Right atrium auricular region (tissue), 2 donors: ENCODE measurements at regions not wholly inside any gene's neighbourhood (a gene's known extent, or its start where the extent isn't known, plus 50 kb on each side); places are given as distances from the start of the nearest gene placed in this dataset.
"Not testable (repeated sequence)": the region's sequence is repeated elsewhere in the genome, so short reads cannot be mapped to it uniquely, and the experiment has no call there.

Source experiments
- DNase-seq: peaks from one replicate; pipeline ENCODE4 v3.0.0-alpha.2; 2019; ENCODE audit warnings: low spot score
- H3K27ac ChIP-seq, 2 donors: fragments of 200-600 bp; sonication (generic); 1 replicate in 1 of 2; 2 replicates in 1 of 2; pipeline ENCODE4 v1.5.1; 2016 to 2019
- H3K27me3 ChIP-seq, 2 donors: fragments of 200-600 bp; sonication (generic); one replicate each; pipeline versions ENCODE4 v1.5.1 to v1.6.0; 2017 to 2019
- H3K36me3 ChIP-seq: fragments of 200-600 bp; sonication (generic); one replicate; pipeline ENCODE4 v1.5.1; 2016
- H3K4me1 ChIP-seq, 2 donors: fragments of 200-600 bp; sonication (generic); one replicate each; pipeline versions ENCODE4 v1.5.1 to v1.6.0; 2017 to 2019
- H3K4me3 ChIP-seq, 2 donors: fragments of 200-600 bp; sonication (generic); 1 replicate in 1 of 2; 2 replicates in 1 of 2; pipeline ENCODE4 v1.5.1; 2017 to 2019; ENCODE audit warnings: mild to moderate bottlenecking in 1 of 2, moderate library complexity in 1 of 2
- H3K9me3 ChIP-seq, 2 donors: fragments of 200-600 bp; sonication (generic); one replicate each; pipeline ENCODE4 v1.5.1; 2019
- microRNA-seq, 2 donors: library from miRNA; unstranded; fragments of <30 nt; microRNA quantifications; one replicate each; pipeline ENCODE4, GENCODE V29; 2016 to 2017; ENCODE audit warnings: borderline number of aligned reads in 2 of 2, borderline replicate concordance in 1 of 2
- TF ChIP-seq, protein P1 (sequence below), 2 donors: fragments of 200-600 bp; sonication (generic); IDR thresholded peaks; one replicate each; pipeline ENCODE4 v1.5.1; 2019; ENCODE audit warnings: antibody characterized with exemption in 2 of 2

DNA sequence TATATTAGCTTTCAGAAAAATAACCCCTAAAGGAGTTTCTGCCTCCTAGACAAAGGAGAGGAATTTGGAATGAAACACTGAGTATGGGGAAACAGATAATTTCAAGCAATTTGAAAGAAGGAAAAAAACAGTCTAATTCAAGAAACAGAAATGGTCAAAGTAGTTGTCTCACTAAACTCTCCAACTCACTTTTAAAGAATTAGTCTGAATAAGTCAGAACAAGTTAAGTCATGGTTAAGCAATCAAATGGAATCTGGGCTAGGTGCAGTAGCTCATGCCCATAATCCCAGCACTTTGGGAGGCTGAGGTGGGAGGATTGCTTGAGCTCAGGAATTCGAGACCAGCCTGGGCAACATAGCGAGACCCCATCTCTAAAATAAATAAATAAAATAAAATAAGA is 95.7 kb upstream of the GRIA3 start:
- no peak for DNase-seq

DNA sequence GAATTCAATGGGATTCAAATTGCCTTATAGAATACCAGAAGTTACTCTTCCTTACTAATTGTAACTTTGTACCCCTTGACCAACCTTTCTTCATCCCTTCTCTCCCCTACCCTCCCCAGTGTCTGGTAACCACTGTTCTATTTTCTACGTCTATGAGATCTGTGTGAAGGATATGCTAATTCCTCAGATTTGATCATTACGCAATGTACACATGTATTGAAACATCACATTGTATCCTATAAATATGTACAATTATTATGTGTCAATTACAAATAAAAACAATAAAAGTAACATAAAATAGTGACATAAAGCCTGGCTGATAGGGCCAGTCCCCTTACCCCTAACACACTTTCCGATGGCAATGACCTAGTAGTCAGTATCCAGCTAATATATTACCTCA is 95.1 kb upstream of the GRIA3 start:
- no peaks in the 10 kb centered on the region for H3K27me3 ChIP-seq
- no peak overlapping the region for H3K27ac ChIP-seq
- no peaks in the 10 kb centered on the region for H3K4me1 ChIP-seq
- no peak overlapping the region for H3K4me3 ChIP-seq
- no peaks in the 10 kb centered on the region for H3K36me3 ChIP-seq
- no peak for DNase-seq
- TF ChIP-seq, protein P1, sequence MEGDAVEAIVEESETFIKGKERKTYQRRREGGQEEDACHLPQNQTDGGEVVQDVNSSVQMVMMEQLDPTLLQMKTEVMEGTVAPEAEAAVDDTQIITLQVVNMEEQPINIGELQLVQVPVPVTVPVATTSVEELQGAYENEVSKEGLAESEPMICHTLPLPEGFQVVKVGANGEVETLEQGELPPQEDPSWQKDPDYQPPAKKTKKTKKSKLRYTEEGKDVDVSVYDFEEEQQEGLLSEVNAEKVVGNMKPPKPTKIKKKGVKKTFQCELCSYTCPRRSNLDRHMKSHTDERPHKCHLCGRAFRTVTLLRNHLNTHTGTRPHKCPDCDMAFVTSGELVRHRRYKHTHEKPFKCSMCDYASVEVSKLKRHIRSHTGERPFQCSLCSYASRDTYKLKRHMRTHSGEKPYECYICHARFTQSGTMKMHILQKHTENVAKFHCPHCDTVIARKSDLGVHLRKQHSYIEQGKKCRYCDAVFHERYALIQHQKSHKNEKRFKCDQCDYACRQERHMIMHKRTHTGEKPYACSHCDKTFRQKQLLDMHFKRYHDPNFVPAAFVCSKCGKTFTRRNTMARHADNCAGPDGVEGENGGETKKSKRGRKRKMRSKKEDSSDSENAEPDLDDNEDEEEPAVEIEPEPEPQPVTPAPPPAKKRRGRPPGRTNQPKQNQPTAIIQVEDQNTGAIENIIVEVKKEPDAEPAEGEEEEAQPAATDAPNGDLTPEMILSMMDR (IDR thresholded peaks at IDR 0.05): no peak
- H3K9me3 ChIP-seq: peaks cover 0 to 10% of the 10 kb centered on the region in 2 donors

More for the DNA sequence above, 95.7 kb upstream of the GRIA3 start:
- Histone ChIP-seq H3K4me3 (no peak overlapping the region), H3K27me3 (no peaks in the 10 kb centered on the region), H3K9me3 (peaks cover 0 to 10% of the 10 kb centered on the region in 2 donors), H3K4me1 (no peaks in the 10 kb centered on the region), H3K36me3 (no peaks in the 10 kb centered on the region), H3K27ac (no peak overlapping the region)
- TF ChIP-seq, protein P1 (IDR thresholded peaks at IDR 0.05): no peak

DNA sequence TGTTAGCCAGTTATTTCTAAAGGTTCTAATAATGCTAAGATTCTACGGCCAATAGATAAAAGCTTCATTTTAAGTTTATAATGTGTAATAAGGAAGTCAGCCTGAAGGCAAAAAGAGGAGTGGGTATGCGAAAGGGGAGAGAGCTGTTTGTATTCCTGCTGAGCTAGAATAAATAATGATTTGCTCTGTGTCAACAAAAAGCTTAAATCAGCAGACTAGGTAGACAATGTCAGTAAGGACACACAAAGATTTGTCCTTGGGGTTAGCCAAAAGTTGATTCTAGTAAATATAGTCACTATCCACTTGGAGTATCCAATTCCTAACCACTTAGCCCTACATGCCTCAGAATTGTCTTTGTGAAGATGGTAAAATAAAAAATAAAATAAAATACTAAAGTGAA is 90.3 kb upstream of the GRIA3 start:
- TF ChIP-seq, protein P1 (IDR thresholded peaks at IDR 0.05): no peak
- Histone ChIP-seq H3K4me3 (no peak overlapping the region), H3K27ac (no peak overlapping the region), H3K9me3 (no peaks in the 10 kb centered on the region), H3K36me3 (no peaks in the 10 kb centered on the region), H3K4me1 (no peaks in the 10 kb centered on the region), H3K27me3 (no peaks in the 10 kb centered on the region)
- DNase-seq: no peak

DNA sequence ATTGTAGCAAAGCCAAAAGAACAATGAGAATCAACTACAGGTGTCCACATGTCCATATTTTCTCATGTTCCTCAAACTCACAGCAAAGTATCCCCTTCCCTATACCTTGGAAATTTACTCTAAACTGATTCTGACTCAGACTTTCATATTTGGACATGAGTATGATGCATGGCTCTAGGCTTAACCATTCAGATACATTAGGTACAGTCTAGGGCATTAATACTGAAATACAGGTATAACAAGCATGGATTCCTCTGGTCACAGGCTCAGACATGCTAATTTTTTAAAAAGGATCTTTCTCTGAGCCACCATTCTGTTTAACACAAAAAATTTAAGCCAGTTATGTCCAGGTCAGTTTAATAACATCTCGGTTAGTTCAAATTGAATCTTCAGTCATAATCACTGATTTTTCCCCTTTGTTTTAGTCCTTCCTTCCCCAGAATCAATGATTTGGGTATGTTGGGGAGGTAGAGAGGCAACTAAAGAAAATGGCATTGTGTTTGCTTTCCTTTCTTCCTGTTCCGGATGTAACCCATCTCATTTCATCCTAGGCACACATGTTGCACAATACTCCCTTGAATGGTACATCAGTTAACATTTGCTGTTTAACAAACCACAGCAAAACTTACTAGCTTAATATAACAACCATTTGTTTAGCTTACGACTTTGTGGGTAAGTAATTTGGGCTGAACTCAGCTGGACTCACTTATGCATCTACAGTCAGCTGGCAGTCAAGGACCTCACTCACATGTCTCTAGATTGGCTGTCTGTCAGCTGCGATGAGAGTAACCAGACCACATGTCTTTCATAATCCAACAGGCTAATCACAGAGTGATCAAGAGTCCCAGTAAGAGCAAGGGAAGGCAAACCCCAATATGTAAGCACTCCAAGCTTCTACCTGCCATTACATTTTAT is 75.3 kb upstream of the GRIA3 start:
- H3K9me3 ChIP-seq: no peaks in the 10 kb centered on the region
- H3K27ac ChIP-seq: no peak overlapping the region
- no peaks in the 10 kb centered on the region for H3K27me3 ChIP-seq
- no peak overlapping the region for H3K4me3 ChIP-seq
- no peak for DNase-seq
- no peaks in the 10 kb centered on the region for H3K36me3 ChIP-seq
- TF ChIP-seq, protein P1 (IDR thresholded peaks at IDR 0.05): no peak
- H3K4me1 ChIP-seq: no peaks in the 10 kb centered on the region

DNA sequence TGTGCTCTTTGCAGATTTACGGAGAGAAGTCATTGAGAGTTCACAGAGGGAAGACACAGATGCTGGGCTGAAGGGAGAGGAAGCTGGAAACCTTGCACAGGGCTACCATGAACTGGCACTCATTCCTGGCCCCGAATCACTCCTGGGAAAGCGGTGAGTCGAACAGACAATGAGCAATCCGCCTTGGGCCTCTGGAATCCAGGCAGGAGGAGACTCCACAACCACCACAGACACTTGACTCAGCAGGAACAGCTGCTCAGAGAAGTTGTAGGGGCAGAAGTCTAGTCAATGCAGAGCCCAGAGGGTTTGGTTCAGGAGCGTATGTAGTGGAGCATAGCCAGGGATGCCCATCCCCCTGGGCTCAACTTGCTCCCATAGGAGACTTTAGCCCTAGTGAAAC is 62.8 kb upstream of the GRIA3 start:
- Histone ChIP-seq H3K4me1 (no peaks in the 10 kb centered on the region), H3K27ac (no peak overlapping the region), H3K27me3 (no peaks in the 10 kb centered on the region), H3K36me3 (no peaks in the 10 kb centered on the region), H3K4me3 (no peak overlapping the region), H3K9me3 (no peaks in the 10 kb centered on the region)
- TF ChIP-seq, protein P1 (IDR thresholded peaks at IDR 0.05): no peak
- no peak for DNase-seq

DNA sequence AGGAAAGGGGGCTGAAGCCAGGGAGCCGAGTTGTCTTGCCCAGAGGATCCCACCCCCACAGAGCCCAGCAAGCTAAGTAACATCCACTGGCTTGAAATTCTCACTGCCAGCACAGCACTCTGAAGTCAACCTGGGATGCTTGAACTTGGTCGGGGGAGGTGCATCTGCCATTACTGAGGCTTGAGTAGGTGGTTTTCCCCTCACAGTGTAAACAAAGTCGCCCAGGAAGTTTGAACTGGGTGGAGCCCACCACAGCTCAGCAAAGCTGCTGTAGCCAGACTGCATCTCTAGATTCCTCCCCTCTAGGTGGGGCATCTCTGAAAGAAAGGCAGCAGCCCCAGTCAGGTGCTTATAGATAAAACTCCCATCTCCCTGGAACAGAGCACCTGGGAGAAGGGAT is 54.3 kb upstream of the GRIA3 start:
- not testable (repeated sequence) for H3K9me3 ChIP-seq, H3K4me3 ChIP-seq, H3K27me3 ChIP-seq

More for the DNA sequence above, 54.3 kb upstream of the GRIA3 start:
- DNase-seq, H3K36me3 ChIP-seq, H3K4me1 ChIP-seq, H3K27ac ChIP-seq: not testable (repeated sequence)

Small RNA genes in the stretch of these regions (microRNA-seq; reads per million reads assigned to microRNA genes)
- gene MIR3672: 0 reads per million in 2 donors
